DMS79 (cell line): ENCODE measurements at regions not wholly inside any gene's neighbourhood (a gene's known extent, or its start where the extent isn't known, plus 50 kb on each side); places are given as distances from the start of the nearest gene placed in this dataset.

Experiments
- DNase-seq: peaks from one replicate; lab custom pipeline; 2025; lab: John Stamatoyannopoulos, UW

DNA sequence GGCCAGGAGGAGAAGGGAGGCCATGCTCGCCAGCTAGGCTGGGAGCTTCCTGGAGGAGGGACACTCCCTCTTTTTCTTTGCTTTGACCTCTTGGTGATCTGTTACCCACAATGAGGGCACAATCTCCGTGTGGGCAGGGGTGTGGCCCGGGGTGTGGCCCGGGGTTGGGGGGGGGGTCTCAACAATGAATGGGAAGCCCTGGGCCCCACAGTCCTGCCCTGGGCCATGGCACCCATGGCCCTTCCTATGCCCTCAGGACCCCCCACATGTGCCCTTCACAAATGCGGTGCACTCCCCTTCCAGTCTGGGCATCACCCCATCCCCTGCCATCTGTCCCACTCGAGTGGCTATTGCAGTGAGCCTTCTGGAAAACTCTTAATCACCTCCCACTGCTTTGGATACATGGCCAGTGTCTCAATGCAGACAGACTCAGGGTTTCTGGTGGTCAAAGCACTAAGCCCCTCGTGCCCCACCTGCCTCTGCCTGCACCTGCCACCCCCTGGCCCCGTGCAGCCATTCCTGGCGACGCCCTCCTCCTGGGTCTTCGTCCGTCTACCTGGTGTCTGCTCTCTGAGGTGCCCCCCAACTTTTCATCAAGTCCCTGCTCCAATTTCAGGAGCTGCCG is 611.3 kb downstream of the TBC1D22A start:
- DNase-seq = no peak

DNA sequence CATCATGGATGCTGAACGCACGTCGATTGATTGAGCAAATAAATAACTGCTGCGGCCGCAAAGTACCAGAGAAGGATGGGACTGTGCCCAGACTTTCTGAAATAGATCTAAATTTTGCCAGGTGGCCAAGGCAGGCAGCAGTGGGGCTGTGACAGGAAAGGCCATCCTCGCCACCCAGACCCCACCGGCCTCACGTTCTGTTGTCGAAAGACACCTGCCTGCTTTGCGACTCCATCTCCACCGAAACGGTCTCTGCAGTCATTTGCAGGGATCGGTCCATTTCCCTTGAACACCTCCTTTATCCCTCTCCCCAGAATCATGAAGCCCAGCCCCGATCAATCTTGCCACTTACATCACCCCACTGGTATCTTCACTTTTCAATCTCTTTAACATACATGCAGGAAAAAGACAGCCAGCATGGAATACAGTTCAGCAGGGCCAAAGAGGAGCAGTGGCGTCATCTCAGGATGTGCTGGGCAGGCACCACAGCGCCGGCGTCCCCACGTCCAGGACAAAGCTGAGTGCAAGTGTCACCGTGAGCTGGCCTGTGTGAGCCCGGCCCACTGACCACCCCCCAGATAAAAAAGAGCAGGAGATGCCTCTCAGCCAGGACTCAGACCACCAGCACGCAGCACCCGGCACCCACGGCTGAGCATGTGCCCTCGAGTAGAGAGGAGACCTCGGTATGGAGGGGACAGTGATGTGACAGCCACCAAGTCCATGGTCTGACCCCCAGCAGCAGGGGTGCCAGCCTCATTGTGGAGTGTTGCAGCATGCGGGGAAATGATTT is 610.3 kb downstream of the TBC1D22A start:
- no peak for DNase-seq

DNA sequence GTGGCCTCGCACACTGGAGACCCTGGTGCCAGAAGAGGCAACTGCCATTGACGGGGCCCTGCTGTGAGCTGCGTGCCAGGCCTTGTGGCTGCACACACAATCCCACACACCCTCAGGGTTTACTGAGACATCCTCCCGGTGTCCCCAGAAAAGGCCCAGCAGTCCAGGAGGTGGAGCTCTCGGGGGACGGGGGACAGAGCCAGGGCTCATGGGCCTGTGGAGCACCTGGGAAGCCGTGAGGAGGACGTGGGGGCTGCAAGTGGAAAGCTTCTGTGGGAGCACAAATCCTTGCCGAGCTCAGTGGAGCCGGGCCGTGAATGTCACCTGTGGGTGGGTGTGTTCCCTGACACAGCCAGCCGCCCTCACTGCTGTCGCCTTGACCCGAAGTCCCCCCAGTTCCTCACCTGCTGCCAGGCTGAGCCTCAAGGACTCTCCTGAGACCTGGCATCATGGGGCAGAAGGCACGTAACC is 609.7 kb downstream of the TBC1D22A start:
- DNase-seq = no peak

DNA sequence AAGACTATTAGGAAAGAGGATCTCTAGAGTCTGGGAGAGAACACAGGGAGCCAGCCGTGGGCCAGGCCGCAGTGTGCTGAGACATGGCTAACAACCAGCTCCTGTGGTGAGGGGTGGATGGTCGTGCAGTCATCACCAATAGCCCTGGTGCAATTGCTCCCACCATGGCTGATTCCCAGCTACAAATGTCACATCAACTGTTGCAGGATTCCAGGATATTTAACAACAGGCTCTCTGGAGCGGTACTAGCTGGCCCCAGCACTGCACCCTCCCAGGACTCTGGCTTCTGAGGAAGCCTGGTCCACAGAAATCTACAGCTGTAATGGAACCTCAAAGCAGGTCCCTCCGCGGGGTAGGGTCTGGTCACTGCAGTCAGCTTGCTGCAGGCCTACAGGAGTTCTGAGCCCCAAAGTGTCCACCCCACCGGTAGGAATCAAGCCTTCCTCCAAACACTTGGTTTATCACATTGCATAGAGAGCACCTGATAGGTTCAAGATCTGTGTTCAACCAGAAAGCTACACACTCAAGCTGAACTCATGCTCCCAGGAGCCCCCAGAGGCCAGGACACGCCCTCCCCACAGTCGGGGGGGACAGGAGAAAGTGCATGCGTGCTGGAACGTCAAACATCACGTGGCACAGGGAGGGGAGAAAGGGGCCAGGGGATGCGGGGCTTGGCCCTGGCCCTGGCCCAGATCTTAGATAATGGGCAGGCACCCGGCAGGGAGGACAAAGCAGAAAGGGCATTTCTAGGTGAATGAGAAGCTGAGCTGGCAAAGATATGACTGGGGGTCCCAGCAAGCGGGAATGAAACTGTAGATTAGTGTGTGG is 609.0 kb downstream of the TBC1D22A start:
- no peak for DNase-seq

DNA sequence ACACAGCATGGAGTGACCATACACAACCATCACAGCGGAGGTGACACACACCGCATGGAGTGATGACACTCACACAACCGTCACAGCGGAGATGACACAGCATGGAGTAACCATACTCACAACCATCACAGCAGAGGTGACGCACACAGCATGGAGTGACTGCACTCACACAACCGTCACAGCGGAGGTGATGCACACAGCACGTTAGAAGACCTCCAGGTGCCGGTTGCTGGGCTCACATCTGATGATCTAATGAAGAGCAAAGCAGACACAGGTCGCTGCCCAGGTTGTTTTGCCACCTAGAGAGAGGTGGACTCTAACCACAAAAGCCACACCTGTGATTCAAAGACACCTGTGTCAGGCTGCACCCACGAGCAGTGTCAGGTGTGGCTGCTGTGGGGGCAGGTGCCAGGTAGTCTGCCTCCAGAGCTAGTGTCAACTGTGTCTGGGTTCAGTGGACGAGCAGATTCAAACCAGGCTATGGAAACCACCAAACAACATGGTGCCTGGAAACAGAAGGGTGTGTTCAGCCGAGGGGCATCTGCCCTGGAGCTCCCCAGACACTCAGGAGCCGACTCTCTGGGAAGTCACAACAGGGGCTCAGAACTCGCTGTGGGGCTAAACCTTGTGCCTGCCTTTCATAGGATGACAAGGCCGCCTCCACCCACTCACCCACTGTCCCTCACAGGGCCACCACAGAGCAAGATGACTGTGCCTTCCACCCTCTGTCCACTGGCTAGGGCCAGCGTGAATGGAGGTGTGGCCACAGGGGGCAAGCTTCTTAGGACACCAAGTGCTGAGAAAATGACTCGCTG is 608.2 kb downstream of the TBC1D22A start:
- no peak for DNase-seq

DNA sequence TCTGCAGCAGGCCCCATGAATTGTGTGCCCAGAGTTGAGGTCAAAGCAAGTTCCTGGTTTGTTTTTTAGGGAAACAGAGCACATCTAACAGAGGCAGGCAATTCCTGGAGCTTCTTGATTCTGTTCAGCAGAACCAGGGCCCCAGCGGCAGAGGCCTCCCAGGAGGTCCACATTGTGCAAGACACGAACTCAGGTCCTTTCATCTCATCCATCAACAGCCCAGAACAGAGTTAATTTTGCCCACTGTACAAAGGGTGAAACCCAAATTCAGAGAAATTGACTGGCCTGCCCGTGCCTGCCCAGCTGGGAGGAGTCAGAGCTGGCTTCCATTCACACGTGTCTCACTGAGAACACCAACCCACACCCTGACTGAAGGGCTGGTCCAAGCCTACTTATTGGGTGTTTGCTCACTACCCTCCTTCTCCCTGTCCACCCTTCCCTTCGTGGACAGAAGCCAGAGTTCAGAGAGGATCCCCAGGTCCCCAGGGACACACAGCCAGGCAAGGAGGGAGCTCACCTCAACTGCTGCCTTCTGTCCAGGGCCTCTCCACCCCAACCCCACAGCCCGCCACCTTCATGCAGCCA is 607.1 kb downstream of the TBC1D22A start:
- DNase-seq = no peak

DNA sequence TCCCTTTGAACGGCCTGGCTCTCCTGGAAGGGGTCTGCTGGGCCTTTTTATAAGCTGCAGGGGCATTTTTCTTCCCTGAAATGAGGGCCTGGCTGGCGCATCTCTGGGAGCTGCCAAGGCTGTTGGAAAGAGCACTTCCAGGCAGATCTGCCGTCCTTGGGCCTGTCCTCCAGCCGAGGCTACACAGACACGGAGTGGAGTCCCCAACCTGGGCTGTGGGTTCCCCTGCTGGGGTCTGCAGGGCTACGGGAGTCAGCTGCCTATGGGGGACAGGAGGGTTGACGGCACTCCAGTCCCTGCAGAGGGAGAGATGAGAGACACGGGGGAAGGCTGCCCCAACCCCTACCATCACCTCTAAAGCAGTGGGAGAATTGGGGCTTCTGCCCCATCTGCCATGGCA is 606.6 kb downstream of the TBC1D22A start:
- no peak for DNase-seq

DNA sequence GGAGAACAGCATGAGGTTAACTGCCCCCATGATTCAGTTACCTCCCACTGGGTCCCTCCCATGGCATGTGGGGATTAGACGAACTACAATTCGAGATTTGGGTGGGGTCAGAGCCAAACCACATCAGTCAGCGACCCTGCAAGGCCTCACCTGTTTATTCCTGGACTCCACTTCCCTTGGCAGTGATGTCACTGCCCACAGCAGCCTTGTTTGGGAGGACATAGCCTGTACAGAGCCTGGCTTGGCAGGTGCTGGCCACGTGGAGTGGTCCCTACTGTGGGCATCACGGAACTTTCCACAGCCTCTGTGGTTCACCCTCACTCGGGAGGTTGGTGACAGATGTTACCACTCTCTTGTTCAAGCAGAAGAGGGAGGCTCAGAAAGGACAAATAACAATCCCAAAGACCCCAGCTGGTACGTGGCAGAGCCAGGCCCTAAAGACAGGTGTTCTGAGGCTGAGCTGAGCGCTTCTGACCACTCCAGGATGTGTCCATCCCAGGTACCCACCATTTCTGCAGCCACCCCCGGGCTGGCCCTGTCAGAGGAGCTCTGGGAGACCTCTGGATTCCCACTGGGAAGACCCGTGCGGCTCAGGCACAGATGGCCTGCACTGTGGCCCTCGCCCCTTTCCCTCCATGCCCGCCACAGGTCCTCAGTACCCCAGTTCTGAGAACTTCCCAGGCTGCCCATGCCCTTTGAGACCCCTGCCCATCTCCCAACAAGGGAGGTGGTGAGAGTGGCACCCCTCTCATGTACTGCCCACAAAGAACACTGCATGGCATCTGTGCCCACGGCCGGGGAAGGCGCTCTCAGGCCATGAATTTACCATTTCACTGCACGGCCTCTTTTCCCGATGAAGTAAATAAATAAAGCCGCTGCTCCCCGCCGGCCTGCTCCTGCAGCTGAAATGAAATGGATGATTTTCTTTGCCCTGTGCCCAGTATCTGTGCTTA is 605.8 kb downstream of the TBC1D22A start:
- DNase-seq = no peak

DNA sequence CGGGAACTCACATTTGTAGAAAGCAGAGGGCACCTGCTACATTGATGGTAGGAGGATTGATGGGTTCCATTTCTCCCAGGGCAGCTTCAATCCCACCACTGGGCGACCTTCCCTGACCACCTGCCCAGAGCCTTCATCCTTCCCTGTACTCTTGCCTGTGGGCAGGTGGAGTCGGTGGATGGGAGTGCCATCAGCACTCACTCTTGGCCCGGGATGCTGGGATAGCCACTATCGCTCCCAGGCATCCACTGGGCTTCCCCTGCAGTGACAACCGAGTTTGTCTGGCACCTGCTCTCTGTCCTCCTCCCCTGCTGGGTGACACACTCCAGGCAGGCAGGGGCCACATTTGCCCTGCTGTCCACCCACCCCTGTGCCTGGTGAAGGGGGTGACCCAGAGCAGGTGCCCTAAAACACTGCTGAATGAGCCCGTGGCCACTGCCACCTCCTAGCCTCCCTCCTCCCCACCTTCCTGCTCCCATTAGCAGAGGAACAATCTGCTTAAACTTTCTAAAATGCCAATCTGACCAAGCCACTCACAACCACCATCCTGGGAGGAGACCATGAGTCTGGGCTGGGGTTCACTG is 604.7 kb downstream of the TBC1D22A start:
- DNase-seq = no peak

DNA sequence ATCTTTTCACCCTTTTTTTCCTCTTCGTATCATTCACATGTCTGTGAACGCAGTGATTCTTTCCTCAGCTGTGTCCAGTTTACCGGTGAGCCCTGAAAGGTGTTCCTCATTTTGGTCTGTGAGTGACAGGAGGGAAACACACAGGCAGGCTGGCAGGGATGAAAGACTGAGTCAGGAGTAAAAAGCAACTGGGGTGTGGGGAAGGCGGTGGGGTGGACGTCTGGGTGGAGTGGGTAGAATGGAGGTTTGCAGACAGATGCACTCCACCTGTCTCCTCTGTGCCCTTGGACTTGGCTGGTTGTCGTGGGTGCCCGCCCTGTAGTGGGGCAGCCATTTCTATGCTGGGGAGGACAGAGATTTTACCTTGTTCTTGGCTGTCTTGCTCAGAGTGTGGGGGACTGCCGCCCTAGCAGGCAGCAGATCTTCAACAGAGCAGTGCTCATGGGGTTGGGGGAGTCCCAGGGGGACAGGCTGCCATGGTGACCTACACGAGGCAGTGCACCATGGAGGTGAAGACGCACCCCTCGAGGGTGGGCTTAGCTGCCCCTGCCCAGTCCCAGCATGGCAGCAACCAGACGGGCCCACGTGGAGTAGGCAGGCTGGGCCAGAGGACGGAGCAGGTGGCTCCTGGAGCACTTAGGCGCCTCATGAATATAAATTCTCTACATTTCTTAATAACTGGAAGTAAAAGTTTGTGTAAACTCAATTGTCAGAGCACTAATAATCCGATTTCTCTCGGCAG is 603.7 kb downstream of the TBC1D22A start:
- DNase-seq = no peak

DNA sequence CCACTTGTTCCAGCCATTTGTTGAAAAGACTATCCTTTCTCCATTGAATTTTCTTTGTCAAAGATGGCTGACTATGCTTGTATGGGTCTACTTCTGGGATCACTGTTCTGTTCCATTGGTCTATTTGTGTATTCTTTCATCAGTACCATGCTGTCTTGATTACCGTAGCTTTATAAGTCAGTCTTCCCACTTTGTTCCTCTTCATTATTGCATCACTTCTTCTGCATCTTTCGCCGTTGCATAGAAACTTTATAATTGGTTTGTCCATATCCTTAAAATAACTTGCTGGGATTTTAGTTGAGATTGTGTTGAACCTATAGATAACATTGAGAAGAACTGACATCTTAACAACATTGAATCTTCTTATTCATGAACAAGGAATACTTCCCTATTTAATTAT is 598.8 kb downstream of the TBC1D22A start:
- DNase-seq = no peak

DNA sequence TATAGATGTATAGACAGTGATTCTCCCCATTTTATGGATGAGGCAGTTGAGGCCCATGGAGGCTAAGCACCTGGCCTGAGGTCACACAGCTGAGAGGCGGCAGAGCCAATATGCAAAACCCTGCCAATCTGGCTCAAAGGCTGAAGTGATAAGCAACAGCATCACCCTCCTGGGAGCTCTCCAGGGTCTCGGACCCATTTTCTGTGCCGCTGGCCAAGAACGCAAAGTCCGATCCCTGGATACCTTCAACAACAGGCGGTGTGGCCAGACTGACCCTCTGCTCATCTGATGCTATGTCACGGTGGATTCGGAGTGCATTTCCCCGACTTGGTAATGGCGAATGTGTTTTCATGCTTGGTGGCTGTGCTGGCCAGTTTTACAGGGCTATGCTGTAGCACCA is 595.0 kb downstream of the TBC1D22A start:
- no peak for DNase-seq

DNA sequence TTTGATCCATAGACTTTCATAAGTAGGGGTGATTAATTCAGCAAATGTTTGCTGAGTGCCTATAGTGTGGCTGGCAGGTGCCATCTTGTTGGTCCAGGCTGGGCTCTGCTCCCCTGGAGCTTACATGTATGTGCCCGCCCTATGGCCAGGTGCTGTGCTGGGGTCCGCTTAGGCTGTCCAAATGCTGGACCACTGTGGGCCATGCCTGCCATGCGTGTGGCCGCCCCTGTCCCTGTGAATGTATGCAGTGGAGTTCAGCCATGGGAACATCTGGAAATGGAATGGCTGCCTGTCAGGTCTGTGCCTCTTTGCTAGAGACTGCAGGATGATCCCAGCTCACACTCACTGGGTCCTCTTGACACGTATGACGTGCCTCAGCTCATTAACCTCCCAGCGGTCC is 594.6 kb downstream of the TBC1D22A start:
- no peak for DNase-seq

DNA sequence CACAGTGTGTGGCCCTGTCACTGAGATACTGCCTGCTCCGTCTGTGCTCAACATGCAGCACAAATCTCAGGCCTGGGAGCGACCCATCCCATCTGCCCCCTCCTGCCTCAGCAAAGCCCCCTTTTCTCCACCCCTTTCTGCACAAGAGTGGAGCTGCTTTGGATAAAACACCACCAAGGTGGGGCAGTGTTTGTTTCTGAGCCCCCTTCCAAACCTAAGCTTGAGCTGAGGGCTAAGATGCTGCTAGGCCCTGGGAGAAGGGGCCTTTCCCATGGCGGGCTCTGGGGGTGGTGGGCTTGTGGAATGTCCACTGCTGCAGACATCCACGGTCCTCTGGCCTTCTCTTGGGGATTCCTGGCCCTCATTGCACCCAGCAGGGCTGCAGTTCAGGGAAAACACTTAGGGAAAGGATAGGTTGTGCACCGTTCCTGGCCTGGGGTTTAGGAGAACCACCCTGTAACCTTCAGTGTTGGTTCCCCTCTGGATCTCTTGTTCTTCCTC is 594.1 kb downstream of the TBC1D22A start:
- no peak for DNase-seq

DNA sequence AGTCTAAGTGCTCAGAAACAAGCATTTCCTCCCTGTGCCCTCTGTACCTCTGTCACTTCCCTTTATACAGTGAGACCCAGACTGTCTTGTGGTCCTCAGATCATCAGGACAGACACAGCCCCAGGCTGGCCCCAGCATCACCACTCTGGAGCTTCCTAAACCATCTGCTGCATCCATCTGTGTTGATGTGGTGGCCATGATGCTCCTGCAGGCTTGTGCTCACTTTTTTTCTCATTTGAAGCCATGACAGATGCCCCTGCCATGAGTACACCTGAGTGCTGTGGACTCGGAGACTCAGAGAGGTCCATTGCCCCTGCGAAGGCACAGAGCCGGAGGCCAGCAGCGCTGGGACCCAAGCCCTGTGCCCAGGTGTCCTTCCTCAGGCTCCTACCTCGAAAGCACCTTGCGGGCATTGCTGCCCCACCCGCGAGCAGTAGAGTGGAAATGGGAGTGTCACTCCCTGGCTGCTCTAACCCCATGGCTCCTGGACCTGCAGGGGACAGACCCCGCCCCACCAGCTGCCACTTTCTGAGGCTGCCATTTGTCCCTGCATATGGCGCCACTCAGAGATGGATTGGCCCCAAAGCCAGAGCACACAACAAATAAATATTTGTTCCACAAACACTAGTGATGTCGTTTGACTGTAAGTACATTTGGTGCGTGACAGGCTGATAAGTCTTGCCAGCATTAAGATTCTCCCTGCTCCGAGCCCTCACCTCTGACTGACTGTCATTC is 593.5 kb downstream of the TBC1D22A start:
- no peak for DNase-seq

DNA sequence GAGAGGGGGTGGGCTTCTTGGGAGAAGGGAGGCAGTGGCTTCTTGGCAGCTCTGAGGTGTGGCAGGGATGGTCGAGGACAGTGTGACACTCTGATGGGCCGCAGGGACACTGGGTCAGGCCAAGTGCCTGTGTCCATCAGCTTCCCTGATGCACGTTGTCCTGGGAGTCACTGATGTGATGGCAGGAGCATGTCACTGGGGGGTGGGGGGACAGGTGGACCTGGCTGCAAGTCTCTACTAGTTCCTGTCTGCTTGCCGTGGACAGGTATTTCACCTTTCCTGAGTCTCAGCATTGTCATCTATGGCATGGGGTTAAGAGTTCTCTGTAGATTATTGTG is 592.9 kb downstream of the TBC1D22A start:
- no peak for DNase-seq

DNA sequence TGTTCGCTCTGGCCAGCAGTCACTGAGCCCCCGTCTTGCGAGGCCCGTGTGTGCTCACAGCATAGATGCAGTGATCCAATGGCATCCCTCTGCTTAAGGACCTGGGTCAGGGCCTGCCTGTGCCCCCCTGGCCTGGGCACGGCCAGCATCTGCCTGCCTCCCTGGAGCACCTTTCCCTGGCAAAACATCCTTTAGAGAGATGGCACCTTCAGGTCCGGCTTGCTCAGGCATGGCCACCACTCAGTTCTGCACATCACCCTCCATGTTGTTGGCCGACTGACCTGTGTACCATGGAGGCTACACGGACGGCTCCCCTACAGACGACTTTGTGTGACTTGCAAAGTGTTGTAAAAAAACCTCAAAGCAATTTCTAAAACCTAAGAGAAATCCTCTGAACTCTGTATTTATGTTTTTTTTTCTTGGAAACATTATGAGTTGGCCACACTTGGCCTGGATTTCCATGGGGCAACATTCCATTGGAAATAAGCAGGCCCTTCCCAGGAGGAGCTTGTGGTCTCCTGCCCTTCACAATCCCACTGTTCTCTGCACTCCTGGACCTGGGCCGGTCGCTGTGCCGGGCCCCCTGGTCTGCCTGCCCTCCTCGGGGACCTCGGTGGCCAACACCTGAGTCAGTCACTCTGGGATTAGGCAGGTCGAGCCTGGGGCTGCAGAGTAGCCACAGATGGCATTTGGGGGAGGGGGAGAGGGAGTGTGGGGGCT is 592.4 kb downstream of the TBC1D22A start:
- no peak for DNase-seq
